ENCODE measurements at regions not wholly inside any gene's neighbourhood (a gene's known extent, or its start where the extent isn't known, plus 50 kb on each side); places are given as distances from the start of the nearest gene placed in this dataset.
"Not testable (repeated sequence)": the region's sequence is repeated elsewhere in the genome, so short reads cannot be mapped to it uniquely, and the experiment has no call there.

GRCh38 chr14:28344381-28344780 is 422.2 kb upstream of the FOXG1 start:
- Histone ChIP-seq H3K27ac (ENCODE audit: low read length) (no peak overlapping the region), H3K27me3 (ENCODE audit: control insufficient read depth, insufficient read depth, low read length) (no peaks in the 10 kb centered on the region), H3K9me3 (replicated peaks; ENCODE audit: control insufficient read depth, low read depth, low read length) (no peaks in the 10 kb centered on the region)

GRCh38 chr14:28348797-28349196 is 417.8 kb upstream of the FOXG1 start:
- DNase-seq = no peak
- Histone ChIP-seq H3K4me1 (ENCODE audit: control insufficient read depth, insufficient read depth, low read length) (no peaks in the 10 kb centered on the region), H3K4me3 (ENCODE audit: low read length) (no peak overlapping the region), H3K27ac (ENCODE audit: low read length) (no peak overlapping the region), H3K27me3 (ENCODE audit: control insufficient read depth, insufficient read depth, low read length) (no peaks in the 10 kb centered on the region), H3K36me3 (ENCODE audit: control insufficient read depth, insufficient read depth, low read length) (no peaks in the 10 kb centered on the region), H3K9me3 (replicated peaks; ENCODE audit: control insufficient read depth, low read depth, low read length) (no peaks in the 10 kb centered on the region)
- 100% methylated on average over 2 of the region's 5 CpGs for WGBS (ENCODE audit: insufficient coverage)

More at GRCh38 chr14:28344381-28344780, 422.2 kb upstream of the FOXG1 start:
- no peaks in the 10 kb centered on the region for H3K36me3 ChIP-seq (ENCODE audit: control insufficient read depth, insufficient read depth, low read length)
- no peaks in the 10 kb centered on the region for H3K4me1 ChIP-seq (ENCODE audit: control insufficient read depth, insufficient read depth, low read length)
- no peak for DNase-seq
- no peak overlapping the region for H3K4me3 ChIP-seq (ENCODE audit: low read length)

GRCh38 chr14:28356819-28357218 is 409.8 kb upstream of the FOXG1 start:
- H3K27me3 ChIP-seq (ENCODE audit: control insufficient read depth, insufficient read depth, low read length) = no peaks in the 10 kb centered on the region
- H3K27ac ChIP-seq (ENCODE audit: low read length) = no peak overlapping the region
- WGBS (ENCODE audit: insufficient coverage) = no CpG with 5 or more reads among the region's 1 CpG
- no peaks in the 10 kb centered on the region for H3K4me1 ChIP-seq (ENCODE audit: control insufficient read depth, insufficient read depth, low read length)
- no peaks in the 10 kb centered on the region for H3K36me3 ChIP-seq (ENCODE audit: control insufficient read depth, insufficient read depth, low read length)
- H3K9me3 ChIP-seq (replicated peaks; ENCODE audit: control insufficient read depth, low read depth, low read length) = peaks cover 11% of the 10 kb centered on the region
- DNase-seq = no peak
- H3K4me3 ChIP-seq (ENCODE audit: low read length) = no peak overlapping the region

GRCh38 chr14:28361486-28361885 is 405.1 kb upstream of the FOXG1 start:
- Histone ChIP-seq H3K36me3 (ENCODE audit: control insufficient read depth, insufficient read depth, low read length) (no peaks in the 10 kb centered on the region), H3K27me3 (ENCODE audit: control insufficient read depth, insufficient read depth, low read length) (no peaks in the 10 kb centered on the region), H3K4me3 (ENCODE audit: low read length) (no peak overlapping the region), H3K4me1 (ENCODE audit: control insufficient read depth, insufficient read depth, low read length) (no peaks in the 10 kb centered on the region), H3K27ac (ENCODE audit: low read length) (no peak overlapping the region), H3K9me3 (replicated peaks; ENCODE audit: control insufficient read depth, low read depth, low read length) (peaks cover 14% of the 10 kb centered on the region)
- DNase-seq = no peak
- no CpG with 5 or more reads among the region's 1 CpG for WGBS (ENCODE audit: insufficient coverage)

- Histone ChIP-seq H3K4me1 (ENCODE audit: control insufficient read depth, insufficient read depth, low read length) (no peaks in the 10 kb centered on the region), H3K27me3 (ENCODE audit: control insufficient read depth, insufficient read depth, low read length) (no peaks in the 10 kb centered on the region), H3K27ac (ENCODE audit: low read length) (no peak overlapping the region), H3K9me3 (replicated peaks; ENCODE audit: control insufficient read depth, low read depth, low read length) (peaks cover 14% of the 10 kb centered on the region), H3K36me3 (ENCODE audit: control insufficient read depth, insufficient read depth, low read length) (no peaks in the 10 kb centered on the region), H3K4me3 (ENCODE audit: low read length) (no peak overlapping the region)
- 90% methylated on average over 3 of the region's 5 CpGs for WGBS (ENCODE audit: insufficient coverage)
- no peak for DNase-seq
Measured at GRCh38 chr14:28365510-28365909, 401.1 kb upstream of the FOXG1 start.

- H3K4me1 ChIP-seq (ENCODE audit: control insufficient read depth, insufficient read depth, low read length) = no peaks in the 10 kb centered on the region
- no peaks in the 10 kb centered on the region for H3K9me3 ChIP-seq (replicated peaks; ENCODE audit: control insufficient read depth, low read depth, low read length)
- H3K27me3 ChIP-seq (ENCODE audit: control insufficient read depth, insufficient read depth, low read length) = no peaks in the 10 kb centered on the region
- H3K4me3 ChIP-seq (ENCODE audit: low read length) = no peak overlapping the region
- H3K27ac ChIP-seq (ENCODE audit: low read length) = no peak overlapping the region
- H3K36me3 ChIP-seq (ENCODE audit: control insufficient read depth, insufficient read depth, low read length) = no peaks in the 10 kb centered on the region
- WGBS (ENCODE audit: insufficient coverage) = no CpG with 5 or more reads among the region's 3 CpGs
- DNase-seq = no peak
Measured at GRCh38 chr14:28373721-28374120, 392.9 kb upstream of the FOXG1 start.

- no peaks in the 10 kb centered on the region for H3K36me3 ChIP-seq (ENCODE audit: control insufficient read depth, insufficient read depth, low read length)
- no peaks in the 10 kb centered on the region for H3K27me3 ChIP-seq (ENCODE audit: control insufficient read depth, insufficient read depth, low read length)
- H3K4me3 ChIP-seq (ENCODE audit: low read length) = no peak overlapping the region
- no peaks in the 10 kb centered on the region for H3K4me1 ChIP-seq (ENCODE audit: control insufficient read depth, insufficient read depth, low read length)
- H3K9me3 ChIP-seq (replicated peaks; ENCODE audit: control insufficient read depth, low read depth, low read length) = no peaks in the 10 kb centered on the region
- no peak overlapping the region for H3K27ac ChIP-seq (ENCODE audit: low read length)
- peak; percentile 5 for DNase-seq
Measured at GRCh38 chr14:28375295-28375694, 391.3 kb upstream of the FOXG1 start.

GRCh38 chr14:28381656-28382055 is 384.9 kb upstream of the FOXG1 start:
- DNase-seq = no peak
- H3K9me3 ChIP-seq (replicated peaks; ENCODE audit: control insufficient read depth, low read depth, low read length) = no peaks in the 10 kb centered on the region
- no CpG with 5 or more reads among the region's 2 CpGs for WGBS (ENCODE audit: insufficient coverage)
- no peaks in the 10 kb centered on the region for H3K27me3 ChIP-seq (ENCODE audit: control insufficient read depth, insufficient read depth, low read length)
- no peaks in the 10 kb centered on the region for H3K36me3 ChIP-seq (ENCODE audit: control insufficient read depth, insufficient read depth, low read length)
- H3K4me1 ChIP-seq (ENCODE audit: control insufficient read depth, insufficient read depth, low read length) = no peaks in the 10 kb centered on the region
- no peak overlapping the region for H3K4me3 ChIP-seq (ENCODE audit: low read length)
- no peak overlapping the region for H3K27ac ChIP-seq (ENCODE audit: low read length)

GRCh38 chr14:28382444-28383190 is 384.0 kb upstream of the FOXG1 start:
- Histone ChIP-seq H3K27me3 (ENCODE audit: control insufficient read depth, insufficient read depth, low read length) (no peaks in the 10 kb centered on the region), H3K27ac (ENCODE audit: low read length) (no peak overlapping the region), H3K4me1 (ENCODE audit: control insufficient read depth, insufficient read depth, low read length) (no peaks in the 10 kb centered on the region), H3K4me3 (ENCODE audit: low read length) (no peak overlapping the region), H3K36me3 (ENCODE audit: control insufficient read depth, insufficient read depth, low read length) (no peaks in the 10 kb centered on the region), H3K9me3 (replicated peaks; ENCODE audit: control insufficient read depth, low read depth, low read length) (no peaks in the 10 kb centered on the region)
- no CpG with 5 or more reads among the region's 7 CpGs for WGBS (ENCODE audit: insufficient coverage)
- no peak for DNase-seq

- no peak overlapping the region for H3K27ac ChIP-seq (ENCODE audit: low read length)
- DNase-seq = peak; percentile 71
- H3K4me1 ChIP-seq (ENCODE audit: control insufficient read depth, insufficient read depth, low read length) = no peaks in the 10 kb centered on the region
- H3K9me3 ChIP-seq (replicated peaks; ENCODE audit: control insufficient read depth, low read depth, low read length) = no peaks in the 10 kb centered on the region
- H3K36me3 ChIP-seq (ENCODE audit: control insufficient read depth, insufficient read depth, low read length) = no peaks in the 10 kb centered on the region
- no CpG with 5 or more reads among the region's 2 CpGs for WGBS (ENCODE audit: insufficient coverage)
- H3K27me3 ChIP-seq (ENCODE audit: control insufficient read depth, insufficient read depth, low read length) = no peaks in the 10 kb centered on the region
- no peak overlapping the region for H3K4me3 ChIP-seq (ENCODE audit: low read length)
Measured at GRCh38 chr14:28398506-28398905, 368.1 kb upstream of the FOXG1 start.

GRCh38 chr14:28401705-28402104 is 364.9 kb upstream of the FOXG1 start:
- H3K9me3 ChIP-seq (replicated peaks; ENCODE audit: control insufficient read depth, low read depth, low read length); H3K4me1 ChIP-seq (ENCODE audit: control insufficient read depth, insufficient read depth, low read length); H3K4me3 ChIP-seq (ENCODE audit: low read length); H3K27me3 ChIP-seq (ENCODE audit: control insufficient read depth, insufficient read depth, low read length); DNase-seq; H3K36me3 ChIP-seq (ENCODE audit: control insufficient read depth, insufficient read depth, low read length); H3K27ac ChIP-seq (ENCODE audit: low read length): not testable (repeated sequence)
- no CpG with 5 or more reads among the region's 4 CpGs for WGBS (ENCODE audit: insufficient coverage)

All from muscle of leg (tissue), 3 donors.